ENCODE measurements at regions not wholly inside any gene's neighbourhood (a gene's known extent, or its start where the extent isn't known, plus 50 kb on each side); places are given as distances from the start of the nearest gene placed in this dataset.

DNA sequence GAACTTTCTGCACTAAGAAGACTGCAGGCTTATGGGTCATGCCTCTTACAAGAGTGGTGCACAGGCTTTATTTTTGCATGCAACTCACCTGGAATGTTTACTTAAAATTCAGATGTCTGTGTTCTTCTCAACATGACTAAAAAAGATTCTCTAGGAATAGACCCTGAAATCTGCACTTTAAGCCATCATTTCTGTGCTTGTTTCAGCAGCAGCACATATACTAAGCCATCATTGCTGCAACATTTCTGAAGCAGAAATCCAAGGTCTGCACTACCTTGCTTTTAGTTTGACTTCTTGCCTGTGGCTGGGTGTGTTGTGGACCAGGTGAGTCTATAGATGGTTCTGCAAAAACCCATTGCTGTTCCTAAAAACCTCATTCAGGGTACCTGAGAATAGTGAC, 156.8 kb downstream of the CEP120 start:
- no peak overlapping the region for H3K4me3 ChIP-seq (ENCODE audit: low read depth, low read length)
- DNase-seq (ENCODE audit: low read depth), result no peak
- TF ChIP-seq, protein P1, sequence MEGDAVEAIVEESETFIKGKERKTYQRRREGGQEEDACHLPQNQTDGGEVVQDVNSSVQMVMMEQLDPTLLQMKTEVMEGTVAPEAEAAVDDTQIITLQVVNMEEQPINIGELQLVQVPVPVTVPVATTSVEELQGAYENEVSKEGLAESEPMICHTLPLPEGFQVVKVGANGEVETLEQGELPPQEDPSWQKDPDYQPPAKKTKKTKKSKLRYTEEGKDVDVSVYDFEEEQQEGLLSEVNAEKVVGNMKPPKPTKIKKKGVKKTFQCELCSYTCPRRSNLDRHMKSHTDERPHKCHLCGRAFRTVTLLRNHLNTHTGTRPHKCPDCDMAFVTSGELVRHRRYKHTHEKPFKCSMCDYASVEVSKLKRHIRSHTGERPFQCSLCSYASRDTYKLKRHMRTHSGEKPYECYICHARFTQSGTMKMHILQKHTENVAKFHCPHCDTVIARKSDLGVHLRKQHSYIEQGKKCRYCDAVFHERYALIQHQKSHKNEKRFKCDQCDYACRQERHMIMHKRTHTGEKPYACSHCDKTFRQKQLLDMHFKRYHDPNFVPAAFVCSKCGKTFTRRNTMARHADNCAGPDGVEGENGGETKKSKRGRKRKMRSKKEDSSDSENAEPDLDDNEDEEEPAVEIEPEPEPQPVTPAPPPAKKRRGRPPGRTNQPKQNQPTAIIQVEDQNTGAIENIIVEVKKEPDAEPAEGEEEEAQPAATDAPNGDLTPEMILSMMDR (conservative IDR thresholded peaks at IDR 0.05; ENCODE audit: low read depth, low read length), result no peak

DNA sequence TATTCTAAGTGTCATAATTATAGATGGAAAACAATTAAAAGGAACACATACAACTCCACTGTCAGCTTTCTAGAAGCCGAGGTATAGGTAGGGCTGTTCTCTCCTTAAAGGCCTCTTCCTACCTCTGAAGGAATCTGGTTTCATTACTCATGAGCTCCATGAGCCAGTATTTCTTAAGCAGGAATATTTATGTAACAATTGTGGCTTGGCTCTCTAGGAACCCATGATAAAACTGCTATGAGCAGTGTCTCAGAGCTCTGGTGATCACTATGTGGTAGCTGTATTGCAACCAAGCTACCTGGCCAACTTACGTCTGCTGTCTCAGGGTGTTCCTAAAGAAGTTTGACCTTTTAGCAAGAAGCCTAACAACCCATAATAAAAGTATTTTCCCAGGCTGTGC, 157.7 kb downstream of the CEP120 start:
- DNase-seq (ENCODE audit: low read depth), result peak; percentile 36
- no peak overlapping the region for H3K4me3 ChIP-seq (ENCODE audit: low read depth, low read length)
- TF ChIP-seq, protein P1 (conservative IDR thresholded peaks at IDR 0.05; ENCODE audit: low read depth, low read length), result no peak

DNA sequence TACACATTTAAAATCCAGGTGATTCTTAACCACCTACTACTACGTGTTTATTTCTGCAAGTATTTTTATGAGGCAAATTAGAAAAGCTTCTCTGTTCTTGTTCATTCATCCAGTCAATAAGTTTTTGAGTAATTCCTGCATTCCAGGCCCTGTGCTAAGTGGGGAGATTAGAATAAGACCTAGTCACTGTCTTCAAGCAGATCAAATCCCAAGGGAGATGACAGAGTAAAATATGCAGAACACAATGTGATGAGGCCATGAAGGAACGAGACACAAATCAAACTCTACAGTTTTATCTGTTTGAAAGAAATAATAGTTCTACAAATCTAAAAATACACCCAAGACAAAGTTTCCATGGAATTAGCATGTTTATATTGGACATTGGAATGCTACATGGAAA, 158.8 kb downstream of the CEP120 start:
- H3K4me3 ChIP-seq (ENCODE audit: low read depth, low read length), result no peak overlapping the region
- TF ChIP-seq, protein P1 (conservative IDR thresholded peaks at IDR 0.05; ENCODE audit: low read depth, low read length), result no peak
- no peak for DNase-seq (ENCODE audit: low read depth)

DNA sequence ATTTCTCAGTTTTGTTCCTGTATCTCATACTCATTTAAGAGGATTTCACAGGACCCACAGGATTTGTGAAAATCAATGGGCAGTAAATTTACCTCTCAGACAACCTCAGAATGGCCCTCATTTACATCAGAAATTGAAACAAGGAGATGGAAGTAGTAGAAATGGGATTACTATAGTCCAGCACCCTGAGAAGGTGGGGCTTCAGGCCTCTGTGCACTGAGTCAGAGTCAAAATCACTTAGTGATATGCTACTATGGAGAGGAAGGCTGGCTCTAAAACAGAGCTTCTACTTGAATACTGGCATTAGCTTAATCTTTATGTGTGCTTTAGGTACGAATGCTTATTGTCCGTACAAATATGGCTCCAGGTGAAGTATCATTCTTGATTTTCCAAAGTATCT, 159.3 kb downstream of the CEP120 start:
- TF ChIP-seq, protein P1 (conservative IDR thresholded peaks at IDR 0.05; ENCODE audit: low read depth, low read length), result no peak
- DNase-seq (ENCODE audit: low read depth), result no peak
- no peak overlapping the region for H3K4me3 ChIP-seq (ENCODE audit: low read depth, low read length)

DNA sequence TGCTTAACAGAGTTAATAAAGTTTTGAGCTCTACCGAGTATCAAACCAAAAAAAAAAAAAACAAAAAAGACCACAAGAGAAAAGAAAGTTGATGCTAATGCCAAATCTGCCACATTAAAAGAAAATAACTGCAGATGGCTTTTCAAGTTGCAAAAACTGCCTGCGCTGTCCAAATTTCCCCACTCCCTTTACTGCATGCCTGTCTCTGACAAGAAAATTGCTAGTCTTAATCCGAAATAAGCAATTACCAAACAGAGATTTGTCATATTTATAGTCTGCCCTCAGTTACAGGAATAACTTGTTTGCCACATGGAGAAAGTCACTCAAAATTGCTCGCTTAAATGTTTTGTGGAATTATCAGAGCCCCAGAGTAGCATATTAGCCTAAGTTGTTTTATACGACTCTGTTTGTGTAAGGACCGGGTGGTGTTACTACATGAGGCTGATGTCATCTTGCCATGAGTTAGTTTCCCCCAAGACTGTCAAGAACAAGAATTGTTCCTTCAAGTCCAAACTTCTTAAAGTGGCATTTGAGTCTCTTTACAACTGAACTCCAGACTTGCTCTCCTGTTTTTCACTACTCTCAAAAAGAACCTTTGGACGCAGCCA, 160.9 kb downstream of the CEP120 start:
- DNase-seq (ENCODE audit: low read depth), result no peak
- TF ChIP-seq, protein P1 (conservative IDR thresholded peaks at IDR 0.05; ENCODE audit: low read depth, low read length), result no peak
- no peak overlapping the region for H3K4me3 ChIP-seq (ENCODE audit: low read depth, low read length)

DNA sequence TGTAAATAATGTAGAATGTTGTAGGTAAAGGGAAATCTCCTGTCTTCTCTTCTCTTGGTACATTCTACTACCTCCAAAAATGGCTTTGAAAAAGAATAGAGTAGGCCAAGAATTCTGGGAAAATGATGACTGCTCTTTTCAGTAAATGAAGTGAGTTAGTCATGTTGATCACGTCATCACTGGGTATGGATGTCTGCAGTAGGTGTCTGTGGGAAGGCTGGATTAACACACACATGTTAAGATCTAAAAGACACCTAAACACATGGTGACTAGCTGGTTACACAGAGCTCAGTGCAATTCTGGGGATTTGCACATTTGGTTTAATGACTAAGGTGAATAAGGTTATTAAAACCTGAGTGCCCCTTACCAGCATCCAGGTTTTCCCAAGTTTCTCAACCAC, 161.5 kb downstream of the CEP120 start:
- no peak for DNase-seq (ENCODE audit: low read depth)
- no peak overlapping the region for H3K4me3 ChIP-seq (ENCODE audit: low read depth, low read length)
- TF ChIP-seq, protein P1 (conservative IDR thresholded peaks at IDR 0.05; ENCODE audit: low read depth, low read length), result no peak

DNA sequence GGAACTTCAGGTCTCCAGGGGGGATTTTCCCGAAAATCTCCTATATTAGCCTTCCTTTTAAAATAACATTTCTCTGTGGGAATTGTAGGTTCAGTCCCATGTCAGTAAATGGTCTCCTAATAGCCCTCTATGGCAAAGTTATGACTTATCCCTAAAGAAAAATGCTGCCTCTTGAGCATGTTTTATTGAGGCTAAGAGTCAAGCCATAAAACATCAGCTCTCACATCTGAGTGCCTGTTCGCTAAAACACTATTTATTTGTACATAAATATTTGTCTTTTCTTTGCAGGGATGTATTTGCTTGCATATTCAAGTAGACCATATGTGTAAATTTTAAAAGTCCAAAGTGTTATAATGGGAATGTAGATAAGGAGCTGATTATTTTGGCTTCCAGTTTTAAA, 160.4 kb downstream of the PRDM6 start:
- no peak for DNase-seq (ENCODE audit: low read depth)
- H3K4me3 ChIP-seq (ENCODE audit: low read depth, low read length), result no peak overlapping the region
- TF ChIP-seq, protein P1 (conservative IDR thresholded peaks at IDR 0.05; ENCODE audit: low read depth, low read length), result no peak
